ENCODE measurements at regions not wholly inside any gene's neighbourhood (a gene's known extent, or its start where the extent isn't known, plus 50 kb on each side); places are given as distances from the start of the nearest gene placed in this dataset.
"Not testable (repeated sequence)": the region's sequence is repeated elsewhere in the genome, so short reads cannot be mapped to it uniquely, and the experiment has no call there.

DNA sequence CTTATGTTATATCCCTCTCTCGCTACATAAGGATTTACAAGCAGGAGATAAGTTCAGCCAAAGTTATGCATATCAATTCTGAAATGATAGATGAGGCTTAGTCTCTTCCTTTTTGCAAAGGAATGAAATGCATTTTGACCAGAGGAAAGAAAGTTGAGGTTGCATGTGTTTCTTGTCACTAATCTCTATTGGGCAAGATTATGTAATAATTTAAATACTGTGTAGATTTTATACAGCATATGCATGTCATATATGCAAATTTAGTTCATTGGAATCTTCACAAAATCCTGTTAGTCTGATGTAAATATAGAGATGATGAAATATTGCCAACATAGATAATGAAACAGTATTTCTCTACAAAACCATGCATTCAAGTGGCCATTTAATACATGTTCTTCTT lies 858.7 kb upstream of the RAG2 start:
- H3K27me3 ChIP-seq (ENCODE audit: control insufficient read depth, insufficient read depth, low read length): no peaks in the 10 kb centered on the region
- H3K4me3 ChIP-seq (ENCODE audit: low read depth, low read length): no peak overlapping the region
- FAIRE-seq (no peak), DNase-seq (ENCODE audit: low read depth) (no peak)
- TF ChIP-seq, protein P1, sequence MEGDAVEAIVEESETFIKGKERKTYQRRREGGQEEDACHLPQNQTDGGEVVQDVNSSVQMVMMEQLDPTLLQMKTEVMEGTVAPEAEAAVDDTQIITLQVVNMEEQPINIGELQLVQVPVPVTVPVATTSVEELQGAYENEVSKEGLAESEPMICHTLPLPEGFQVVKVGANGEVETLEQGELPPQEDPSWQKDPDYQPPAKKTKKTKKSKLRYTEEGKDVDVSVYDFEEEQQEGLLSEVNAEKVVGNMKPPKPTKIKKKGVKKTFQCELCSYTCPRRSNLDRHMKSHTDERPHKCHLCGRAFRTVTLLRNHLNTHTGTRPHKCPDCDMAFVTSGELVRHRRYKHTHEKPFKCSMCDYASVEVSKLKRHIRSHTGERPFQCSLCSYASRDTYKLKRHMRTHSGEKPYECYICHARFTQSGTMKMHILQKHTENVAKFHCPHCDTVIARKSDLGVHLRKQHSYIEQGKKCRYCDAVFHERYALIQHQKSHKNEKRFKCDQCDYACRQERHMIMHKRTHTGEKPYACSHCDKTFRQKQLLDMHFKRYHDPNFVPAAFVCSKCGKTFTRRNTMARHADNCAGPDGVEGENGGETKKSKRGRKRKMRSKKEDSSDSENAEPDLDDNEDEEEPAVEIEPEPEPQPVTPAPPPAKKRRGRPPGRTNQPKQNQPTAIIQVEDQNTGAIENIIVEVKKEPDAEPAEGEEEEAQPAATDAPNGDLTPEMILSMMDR (IDR thresholded peaks at IDR 0.05; ENCODE audit: insufficient read depth, low read length, severe bottlenecking): no peak
- no peaks in the 10 kb centered on the region for H3K36me3 ChIP-seq (ENCODE audit: control insufficient read depth, insufficient read depth, low read length)

DNA sequence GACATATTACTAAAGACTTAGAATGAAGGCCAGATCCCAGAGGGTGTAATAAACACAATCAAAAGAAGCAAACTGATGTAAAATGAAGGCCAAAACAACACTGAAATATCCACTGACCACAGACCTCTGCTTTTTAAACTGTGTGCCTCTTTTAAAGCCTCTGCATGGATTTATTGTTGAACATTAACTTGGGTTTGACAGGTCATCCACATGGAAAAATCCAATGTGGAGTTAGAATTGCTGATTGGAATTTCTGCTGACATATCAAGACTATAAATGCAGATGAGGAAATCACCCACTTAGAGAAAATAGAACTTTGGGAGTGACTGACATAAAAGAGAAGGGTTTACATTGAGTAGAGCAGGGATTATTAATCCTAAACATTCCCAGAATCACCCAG lies 853.9 kb upstream of the RAG2 start:
- TF ChIP-seq, protein P1 (IDR thresholded peaks at IDR 0.05; ENCODE audit: insufficient read depth, low read length, severe bottlenecking): no peak
- H3K4me3 ChIP-seq (ENCODE audit: low read depth, low read length): no peak overlapping the region
- DNase-seq (ENCODE audit: low read depth): no peak
- H3K36me3 ChIP-seq (ENCODE audit: control insufficient read depth, insufficient read depth, low read length): no peaks in the 10 kb centered on the region
- no peaks in the 10 kb centered on the region for H3K27me3 ChIP-seq (ENCODE audit: control insufficient read depth, insufficient read depth, low read length)
- no peak for FAIRE-seq

DNA sequence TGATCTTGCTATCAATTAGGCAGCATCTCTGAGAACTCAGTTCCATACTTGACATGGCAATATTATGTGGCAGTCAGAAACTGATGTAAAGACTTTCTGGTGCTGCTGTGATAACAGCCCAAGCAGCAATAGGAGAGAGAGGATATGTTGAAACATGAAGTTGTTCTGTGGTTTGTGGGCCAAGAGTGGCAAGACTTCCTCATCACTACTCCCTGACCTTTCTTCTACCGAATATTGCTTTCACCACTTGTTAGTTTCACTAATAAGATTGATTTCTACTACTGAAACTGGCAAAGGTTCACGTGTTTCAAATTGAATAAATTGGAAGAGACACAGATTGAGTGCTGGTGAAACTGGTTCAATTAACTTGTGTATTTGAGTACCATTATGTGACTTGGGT lies 852.6 kb upstream of the RAG2 start:
- no peak for FAIRE-seq
- no peaks in the 10 kb centered on the region for H3K36me3 ChIP-seq (ENCODE audit: control insufficient read depth, insufficient read depth, low read length)
- TF ChIP-seq, protein P1 (IDR thresholded peaks at IDR 0.05; ENCODE audit: insufficient read depth, low read length, severe bottlenecking): no peak
- peak; percentile 53 for DNase-seq (ENCODE audit: low read depth)
- H3K27me3 ChIP-seq (ENCODE audit: control insufficient read depth, insufficient read depth, low read length): no peaks in the 10 kb centered on the region
- H3K4me3 ChIP-seq (ENCODE audit: low read depth, low read length): no peak overlapping the region

DNA sequence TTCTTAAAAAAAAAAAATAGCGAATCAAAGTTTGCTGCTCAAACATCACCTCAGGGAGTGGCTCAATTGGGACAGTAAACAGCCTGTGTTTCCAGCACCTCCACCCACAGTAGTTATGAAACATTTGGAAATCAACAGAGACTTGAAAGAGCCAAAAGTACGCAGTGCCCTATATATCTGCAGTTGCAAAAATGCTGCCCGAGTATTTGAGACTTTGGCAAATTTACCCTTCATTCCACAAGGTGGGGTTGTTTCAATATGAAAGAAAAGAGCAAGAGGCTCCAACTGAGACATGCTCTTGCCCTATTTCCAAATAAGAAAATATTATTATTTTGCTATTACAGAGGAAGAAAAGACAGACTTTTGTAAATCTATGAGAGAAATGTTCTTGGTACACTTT lies 851.1 kb upstream of the RAG2 start:
- no peaks in the 10 kb centered on the region for H3K27me3 ChIP-seq (ENCODE audit: control insufficient read depth, insufficient read depth, low read length)
- TF ChIP-seq, protein P1 (IDR thresholded peaks at IDR 0.05; ENCODE audit: insufficient read depth, low read length, severe bottlenecking): peak; percentile 46
- FAIRE-seq (no peak), DNase-seq (ENCODE audit: low read depth) (peak; percentile 62)
- H3K4me3 ChIP-seq (ENCODE audit: low read depth, low read length): no peak overlapping the region
- no peaks in the 10 kb centered on the region for H3K36me3 ChIP-seq (ENCODE audit: control insufficient read depth, insufficient read depth, low read length)

DNA sequence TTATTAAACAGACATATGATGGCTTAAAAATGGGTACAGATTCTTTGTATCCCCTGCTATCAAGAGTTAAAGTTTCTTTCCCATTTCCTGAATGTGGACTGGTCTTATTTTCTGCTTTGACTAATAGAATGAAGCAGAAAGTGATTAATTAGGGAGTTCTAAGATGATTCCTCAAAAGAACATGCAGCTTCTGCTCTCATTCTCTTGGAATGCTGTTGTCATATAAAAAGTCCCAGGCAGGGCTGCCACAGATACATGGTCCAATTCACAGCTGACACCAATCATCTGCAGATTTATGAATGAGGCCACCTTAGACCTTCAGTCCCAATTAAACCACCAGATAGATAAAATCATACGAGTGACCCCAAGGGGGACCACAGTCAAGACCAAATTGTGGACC lies 844.5 kb upstream of the RAG2 start:
- Histone ChIP-seq H3K4me3 (ENCODE audit: low read depth, low read length) (no peak overlapping the region), H3K36me3 (ENCODE audit: control insufficient read depth, insufficient read depth, low read length) (no peaks in the 10 kb centered on the region), H3K27me3 (ENCODE audit: control insufficient read depth, insufficient read depth, low read length) (no peaks in the 10 kb centered on the region)
- no peak for DNase-seq (ENCODE audit: low read depth)
- no peak for FAIRE-seq
- TF ChIP-seq, protein P1 (IDR thresholded peaks at IDR 0.05; ENCODE audit: insufficient read depth, low read length, severe bottlenecking): no peak

DNA sequence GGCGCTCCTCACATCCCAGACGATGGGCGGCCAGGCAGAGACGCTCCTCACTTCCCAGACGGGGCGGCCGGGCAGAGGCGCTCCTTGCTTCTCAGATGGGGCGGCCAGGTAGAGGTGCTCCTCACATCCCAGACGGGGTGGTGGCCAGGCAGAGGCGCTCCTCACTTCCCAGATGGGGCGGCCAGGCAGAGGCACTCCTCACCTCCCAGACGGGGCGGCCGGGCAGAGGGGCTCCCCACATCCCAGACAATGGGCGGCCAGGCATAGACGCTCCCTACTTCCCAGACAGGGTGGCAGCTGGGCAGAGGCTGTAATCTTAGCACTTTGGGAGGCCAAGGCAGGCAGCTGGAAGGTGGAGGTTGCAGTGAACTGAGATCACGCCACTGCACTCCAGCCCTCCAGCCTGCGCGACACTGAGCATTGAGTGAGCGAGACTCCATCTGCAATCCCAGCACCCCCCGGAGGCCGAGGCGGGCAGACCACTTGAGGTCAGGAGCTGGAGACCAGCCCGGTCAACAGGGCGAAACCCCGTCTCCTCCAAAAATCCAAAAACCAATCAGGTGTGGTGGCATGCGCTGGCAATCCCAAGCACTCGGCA lies 833.7 kb upstream of the RAG2 start:
- FAIRE-seq; H3K4me3 ChIP-seq (ENCODE audit: low read depth, low read length); H3K27me3 ChIP-seq (ENCODE audit: control insufficient read depth, insufficient read depth, low read length); DNase-seq (ENCODE audit: low read depth); H3K36me3 ChIP-seq (ENCODE audit: control insufficient read depth, insufficient read depth, low read length): not testable (repeated sequence)

DNA sequence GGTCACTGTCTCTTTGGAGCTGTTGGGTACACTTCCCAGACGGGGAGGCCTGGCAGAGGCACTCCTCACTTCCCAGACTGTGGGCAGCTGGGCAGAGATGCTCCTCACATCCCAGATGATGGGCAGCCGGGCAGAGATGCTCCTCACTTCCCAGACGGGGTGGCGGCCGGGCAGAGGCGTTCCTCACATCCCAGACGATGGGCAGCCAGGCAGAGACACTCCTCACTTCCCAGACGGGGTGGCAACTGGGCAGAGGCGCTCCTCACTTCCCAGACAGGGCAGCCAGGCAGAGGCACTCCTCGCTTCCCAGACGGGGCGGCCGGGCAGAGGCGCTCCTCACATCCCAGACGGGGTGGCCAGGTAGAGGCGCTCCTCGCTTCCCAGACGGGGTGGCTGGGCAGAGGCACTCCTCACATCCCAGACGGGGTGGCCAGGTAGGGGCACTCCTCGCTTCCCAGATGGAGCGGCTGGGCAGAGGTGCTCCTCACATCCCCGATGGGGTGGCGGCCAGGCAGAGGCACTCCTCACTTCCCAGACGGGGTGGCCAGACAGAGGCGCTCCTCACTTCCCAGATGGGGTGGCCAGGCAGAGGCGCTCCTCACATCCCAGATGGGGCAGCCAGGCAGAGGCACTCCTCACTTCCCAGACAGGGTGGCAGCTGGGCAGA lies 833.1 kb upstream of the RAG2 start:
- not testable (repeated sequence) for H3K4me3 ChIP-seq (ENCODE audit: low read depth, low read length); H3K36me3 ChIP-seq (ENCODE audit: control insufficient read depth, insufficient read depth, low read length); FAIRE-seq; DNase-seq (ENCODE audit: low read depth); H3K27me3 ChIP-seq (ENCODE audit: control insufficient read depth, insufficient read depth, low read length)

Data from bronchial epithelial cell (primary cell).